ENCODE measurements at regions not wholly inside any gene's neighbourhood (a gene's known extent, or its start where the extent isn't known, plus 50 kb on each side); places are given as distances from the start of the nearest gene placed in this dataset.

- no peak for ATAC-seq
- Mint-ChIP-seq H3K4me3 (no peak overlapping the region), H3K27me3 (no peaks in the 10 kb centered on the region), H3K36me3 (no peaks in the 10 kb centered on the region), H3K9me3 (no peaks in the 10 kb centered on the region), H3K4me1 (no peaks in the 10 kb centered on the region), H3K27ac (no peak overlapping the region)
These were observed 245.8 kb upstream of the NAV3 start for GRCh38 chr12:77584860-77585259.

- Mint-ChIP-seq H3K36me3 (no peaks in the 10 kb centered on the region), H3K4me3 (no peak overlapping the region), H3K4me1 (no peaks in the 10 kb centered on the region), H3K27ac (no peak overlapping the region), H3K9me3 (no peaks in the 10 kb centered on the region), H3K27me3 (no peaks in the 10 kb centered on the region)
- no peak for ATAC-seq
These were observed 252.1 kb upstream of the NAV3 start for GRCh38 chr12:77578466-77579220.

GRCh38 chr12:77577791-77578190 lies 252.9 kb upstream of the NAV3 start:
- Mint-ChIP-seq H3K4me1 (no peaks in the 10 kb centered on the region), H3K27me3 (no peaks in the 10 kb centered on the region), H3K4me3 (no peak overlapping the region), H3K9me3 (no peaks in the 10 kb centered on the region), H3K27ac (no peak overlapping the region), H3K36me3 (no peaks in the 10 kb centered on the region)
- ATAC-seq = no peak

GRCh38 chr12:77575376-77575919 lies 255.2 kb upstream of the NAV3 start:
- H3K4me3 Mint-ChIP-seq = no peak overlapping the region
- H3K9me3 Mint-ChIP-seq = no peaks in the 10 kb centered on the region
- H3K27ac Mint-ChIP-seq = no peak overlapping the region
- ATAC-seq = no peak
- H3K4me1 Mint-ChIP-seq = no peaks in the 10 kb centered on the region
- H3K27me3 Mint-ChIP-seq = no peaks in the 10 kb centered on the region
- no peaks in the 10 kb centered on the region for H3K36me3 Mint-ChIP-seq

- no peak for ATAC-seq
- no peaks in the 10 kb centered on the region for H3K27me3 Mint-ChIP-seq
- H3K4me1 Mint-ChIP-seq = no peaks in the 10 kb centered on the region
- H3K4me3 Mint-ChIP-seq = no peak overlapping the region
- no peak overlapping the region for H3K27ac Mint-ChIP-seq
- H3K9me3 Mint-ChIP-seq = no peaks in the 10 kb centered on the region
- no peaks in the 10 kb centered on the region for H3K36me3 Mint-ChIP-seq
These were observed 258.3 kb upstream of the NAV3 start for GRCh38 chr12:77572371-77572770.

GRCh38 chr12:77571768-77572167 lies 258.9 kb upstream of the NAV3 start:
- ATAC-seq = no peak
- no peak overlapping the region for H3K4me3 Mint-ChIP-seq
- H3K27me3 Mint-ChIP-seq = no peaks in the 10 kb centered on the region
- H3K9me3 Mint-ChIP-seq = no peaks in the 10 kb centered on the region
- H3K4me1 Mint-ChIP-seq = no peaks in the 10 kb centered on the region
- no peaks in the 10 kb centered on the region for H3K36me3 Mint-ChIP-seq
- no peak overlapping the region for H3K27ac Mint-ChIP-seq

- Mint-ChIP-seq H3K27me3 (no peaks in the 10 kb centered on the region), H3K4me1 (no peaks in the 10 kb centered on the region), H3K9me3 (no peaks in the 10 kb centered on the region), H3K36me3 (no peaks in the 10 kb centered on the region), H3K4me3 (no peak overlapping the region), H3K27ac (no peak overlapping the region)
- ATAC-seq = no peak
These were observed 259.6 kb upstream of the NAV3 start for GRCh38 chr12:77571127-77571526.

GRCh38 chr12:77569876-77570275 lies 260.8 kb upstream of the NAV3 start:
- no peaks in the 10 kb centered on the region for H3K9me3 Mint-ChIP-seq
- ATAC-seq = no peak
- H3K4me3 Mint-ChIP-seq = no peak overlapping the region
- H3K4me1 Mint-ChIP-seq = no peaks in the 10 kb centered on the region
- no peaks in the 10 kb centered on the region for H3K27me3 Mint-ChIP-seq
- H3K27ac Mint-ChIP-seq = no peak overlapping the region
- H3K36me3 Mint-ChIP-seq = no peaks in the 10 kb centered on the region

GRCh38 chr12:77560714-77561113 lies 270.0 kb upstream of the NAV3 start:
- H3K36me3 Mint-ChIP-seq = no peaks in the 10 kb centered on the region
- H3K27ac Mint-ChIP-seq = no peak overlapping the region
- peak; percentile 20 for ATAC-seq
- no peaks in the 10 kb centered on the region for H3K27me3 Mint-ChIP-seq
- H3K4me3 Mint-ChIP-seq = no peak overlapping the region
- H3K4me1 Mint-ChIP-seq = no peaks in the 10 kb centered on the region
- H3K9me3 Mint-ChIP-seq = peaks cover 4% of the 10 kb centered on the region

- Mint-ChIP-seq H3K36me3 (no peaks in the 10 kb centered on the region), H3K9me3 (peaks cover 4% of the 10 kb centered on the region)
- ATAC-seq = peak; percentile 24
These were observed 271.2 kb upstream of the NAV3 start for GRCh38 chr12:77559400-77560074.

GRCh38 chr12:77555074-77555473 lies 275.6 kb upstream of the NAV3 start:
- H3K4me3 Mint-ChIP-seq = no peak overlapping the region
- no peak overlapping the region for H3K27ac Mint-ChIP-seq
- peaks cover 4% of the 10 kb centered on the region for H3K9me3 Mint-ChIP-seq
- no peaks in the 10 kb centered on the region for H3K36me3 Mint-ChIP-seq
- H3K27me3 Mint-ChIP-seq = no peaks in the 10 kb centered on the region
- no peaks in the 10 kb centered on the region for H3K4me1 Mint-ChIP-seq
- no peak for ATAC-seq

More at GRCh38 chr12:77559400-77560074, 271.2 kb upstream of the NAV3 start:
- Mint-ChIP-seq H3K4me1 (no peaks in the 10 kb centered on the region), H3K27me3 (no peaks in the 10 kb centered on the region), H3K27ac (no peak overlapping the region), H3K4me3 (no peak overlapping the region)

- Mint-ChIP-seq H3K9me3 (no peaks in the 10 kb centered on the region), H3K36me3 (no peaks in the 10 kb centered on the region), H3K27me3 (no peaks in the 10 kb centered on the region), H3K4me1 (no peaks in the 10 kb centered on the region), H3K27ac (no peak overlapping the region), H3K4me3 (no peak overlapping the region)
- no peak for ATAC-seq
These were observed 276.6 kb upstream of the NAV3 start for GRCh38 chr12:77553976-77554619.

GRCh38 chr12:77549383-77550128 lies 281.1 kb upstream of the NAV3 start:
- no peak for ATAC-seq
- Mint-ChIP-seq H3K9me3 (peaks cover 1% of the 10 kb centered on the region), H3K4me3 (no peak overlapping the region), H3K27ac (no peak overlapping the region), H3K36me3 (no peaks in the 10 kb centered on the region), H3K4me1 (no peaks in the 10 kb centered on the region), H3K27me3 (no peaks in the 10 kb centered on the region)

- Mint-ChIP-seq H3K27me3 (no peaks in the 10 kb centered on the region), H3K4me1 (no peaks in the 10 kb centered on the region), H3K4me3 (no peak overlapping the region), H3K27ac (no peak overlapping the region), H3K36me3 (no peaks in the 10 kb centered on the region), H3K9me3 (peaks cover 3% of the 10 kb centered on the region)
- no peak for ATAC-seq
These were observed 281.9 kb upstream of the NAV3 start for GRCh38 chr12:77548797-77549196.

GRCh38 chr12:77540097-77540496 lies 290.6 kb upstream of the NAV3 start:
- ATAC-seq = no peak
- no peaks in the 10 kb centered on the region for H3K36me3 Mint-ChIP-seq

More at GRCh38 chr12:77540097-77540496, 290.6 kb upstream of the NAV3 start:
- Mint-ChIP-seq H3K4me1 (no peaks in the 10 kb centered on the region), H3K27me3 (no peaks in the 10 kb centered on the region), H3K27ac (no peak overlapping the region), H3K4me3 (no peak overlapping the region), H3K9me3 (peaks cover 6% of the 10 kb centered on the region)

All from stimulated activated memory B cell treated with anti-CD40 and anti-IgM and Interleukin-4, amounts not matched to agents 10 μg/mL and 1 μg/mL and 100 μg/mL, for 72 hours (primary cell).